ENCODE measurements at regions not wholly inside any gene's neighbourhood (a gene's known extent, or its start where the extent isn't known, plus 50 kb on each side); places are given as distances from the start of the nearest gene placed in this dataset.
"Not testable (repeated sequence)": the region's sequence is repeated elsewhere in the genome, so short reads cannot be mapped to it uniquely, and the experiment has no call there.

GRCh38 chr13:88685459-88685858, 1014.3 kb downstream of the SLITRK5 start:
- no peak for DNase-seq (ENCODE audit: low read depth)

- DNase-seq (ENCODE audit: low read depth) = no peak
Observed at GRCh38 chr13:88701551-88701950, 1030.4 kb downstream of the SLITRK5 start.

GRCh38 chr13:88704600-88705275, 1033.6 kb downstream of the SLITRK5 start:
- DNase-seq (ENCODE audit: low read depth) = peak; percentile 25

GRCh38 chr13:88707646-88708045, 1036.5 kb downstream of the SLITRK5 start:
- no peak for DNase-seq (ENCODE audit: low read depth)

- no peak for DNase-seq (ENCODE audit: low read depth)
Observed at GRCh38 chr13:88717946-88718345, 1046.8 kb downstream of the SLITRK5 start.

- no peak for DNase-seq (ENCODE audit: low read depth)
Observed at GRCh38 chr13:88718781-88719180, 1047.6 kb downstream of the SLITRK5 start.

GRCh38 chr13:88726075-88726474, 1054.9 kb downstream of the SLITRK5 start:
- DNase-seq (ENCODE audit: low read depth) = no peak

GRCh38 chr13:88727236-88727635, 1056.1 kb downstream of the SLITRK5 start:
- DNase-seq (ENCODE audit: low read depth) = not testable (repeated sequence)

GRCh38 chr13:88729605-88730004, 1058.4 kb downstream of the SLITRK5 start:
- DNase-seq (ENCODE audit: low read depth) = no peak

- no peak for DNase-seq (ENCODE audit: low read depth)
Observed at GRCh38 chr13:88736026-88736425, 1064.9 kb downstream of the SLITRK5 start.

GRCh38 chr13:88739195-88739594, 1068.0 kb downstream of the SLITRK5 start:
- no peak for DNase-seq (ENCODE audit: low read depth)

- DNase-seq (ENCODE audit: low read depth) = no peak
Observed at GRCh38 chr13:88744289-88744688, 1073.1 kb downstream of the SLITRK5 start.

- DNase-seq (ENCODE audit: low read depth) = no peak
Observed at GRCh38 chr13:88745011-88745410, 1073.8 kb downstream of the SLITRK5 start.

- no peak for DNase-seq (ENCODE audit: low read depth)
Observed at GRCh38 chr13:88752041-88752440, 1080.9 kb downstream of the SLITRK5 start.

GRCh38 chr13:88754141-88754540, 1083.0 kb downstream of the SLITRK5 start:
- no peak for DNase-seq (ENCODE audit: low read depth)

- no peak for DNase-seq (ENCODE audit: low read depth)
Observed at GRCh38 chr13:88761145-88761544, 1090.0 kb downstream of the SLITRK5 start.

- DNase-seq (ENCODE audit: low read depth) = no peak
Observed at GRCh38 chr13:88764103-88764502, 1092.9 kb downstream of the SLITRK5 start.

GRCh38 chr13:88800505-88800904, 1129.3 kb downstream of the SLITRK5 start:
- DNase-seq (ENCODE audit: low read depth) = peak; percentile 18

GRCh38 chr13:88801361-88801760, 1130.2 kb downstream of the SLITRK5 start:
- no peak for DNase-seq (ENCODE audit: low read depth)

- peak; percentile 4 for DNase-seq (ENCODE audit: low read depth)
Observed at GRCh38 chr13:88802886-88803285, 1131.7 kb downstream of the SLITRK5 start.

GRCh38 chr13:88806438-88806837, 1135.3 kb downstream of the SLITRK5 start:
- no peak for DNase-seq (ENCODE audit: low read depth)

- no peak for DNase-seq (ENCODE audit: low read depth)
Observed at GRCh38 chr13:88817560-88817959, 1146.4 kb downstream of the SLITRK5 start.

GRCh38 chr13:88823114-88823513, 1151.9 kb downstream of the SLITRK5 start:
- no peak for DNase-seq (ENCODE audit: low read depth)

GRCh38 chr13:88824218-88824617, 1153.0 kb downstream of the SLITRK5 start:
- DNase-seq (ENCODE audit: low read depth) = no peak

Data from HT1080 (cell line).